Right lobe of liver (tissue), 4 donors: ENCODE measurements at regions not wholly inside any gene's neighbourhood (a gene's known extent, or its start where the extent isn't known, plus 50 kb on each side); places are given as distances from the start of the nearest gene placed in this dataset.

ENCODE experiments used
- CTCF ChIP-seq, 4 donors: fragments of 200-600 bp in 3 of 4; fragments of 450-650 bp in 1 of 4; IDR thresholded peaks; one replicate each; pipeline versions ENCODE4 v1.5.1 to v1.8.0; 2016 to 2022; ENCODE audit warnings: antibody characterized with exemption in 4 of 4, mild to moderate bottlenecking in 2 of 4
- POLR2A ChIP-seq: fragments of 450-650 bp; IDR thresholded peaks from one replicate; pipeline ENCODE4 v1.6.1; 2017; ENCODE audit warnings: antibody characterized with exemption, mild to moderate bottlenecking
- donor health status: DM: no; HTN: no; CAD: no.
- donor health status: DM: no; HTN: no; CAD: no.
- donor health status: DM: no; HTN: yes; CAD: no.

- TF ChIP-seq CTCF (IDR thresholded peaks at IDR 0.05) = no peak
- no peak for TF ChIP-seq POLR2A
Observed at GRCh38 chr7:70893422-70893821, 238.5 kb upstream of the GALNT17 start.
